Left colon (tissue), 2 donors: ENCODE measurements at regions not wholly inside any gene's neighbourhood (a gene's known extent, or its start where the extent isn't known, plus 50 kb on each side); places are given as distances from the start of the nearest gene placed in this dataset.
"Not testable (repeated sequence)": the region's sequence is repeated elsewhere in the genome, so short reads cannot be mapped to it uniquely, and the experiment has no call there.

Experiments used
- ATAC-seq: fragments of 200-7000 bp; cut with Tn5 transposase; one replicate; pipeline ENCODE4 v1.9.1; 2020; ENCODE audit warnings: mild to moderate bottlenecking, moderate library complexity
- DNase-seq, 2 donors: peaks; one replicate each; pipeline ENCODE4 v3.0.0-alpha.2; 2020
- intact Hi-C, 2 donors: fragments of 100-400 bp; cut with DNase I in 1 of 2; cut with micrococcal nuclease in 1 of 2; formaldehyde crosslinking; loops; one replicate each; pipeline versions ENCODE4 v1.11.2 to v1.14.0; 2022; cut with DNase I, micrococcal nuclease
- donor health status: DM: no; HTN: no; CAD: no.
- donor health status: DM: yes; HTN: yes; CAD: no.

DNA sequence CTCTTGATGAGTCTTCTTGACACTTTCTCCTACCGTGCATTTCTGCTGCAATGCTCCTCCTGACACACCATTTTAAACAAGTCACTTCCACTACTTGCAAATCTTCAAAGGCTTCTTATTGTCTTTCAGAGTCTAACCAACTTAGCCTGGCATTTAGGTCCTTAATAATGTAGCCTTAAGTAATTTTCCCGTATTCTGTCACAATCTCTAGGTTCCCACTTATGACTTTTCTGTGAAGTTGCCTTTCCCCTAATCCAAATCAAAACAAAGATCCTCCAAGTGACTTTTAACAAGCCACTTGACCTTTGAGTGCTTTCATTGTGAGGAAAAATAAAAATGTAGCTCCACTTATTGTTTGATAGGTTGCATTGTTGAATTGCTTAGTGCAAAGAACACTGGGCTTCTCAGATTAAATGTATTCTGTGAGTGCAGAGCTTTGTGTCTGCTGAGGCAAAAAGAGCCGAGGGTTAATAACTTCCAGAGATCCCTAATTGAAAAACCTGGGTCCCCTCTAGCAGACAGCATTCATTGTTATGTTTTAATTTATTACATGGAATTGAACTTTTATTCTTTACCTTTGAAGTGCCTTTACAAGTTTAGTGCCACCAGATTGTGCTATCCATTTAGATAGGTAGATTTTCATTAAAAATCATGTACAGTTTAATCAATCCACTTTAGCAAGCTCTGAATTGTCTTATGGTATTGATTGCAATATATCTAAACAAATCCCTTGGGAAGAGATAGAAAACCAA, 341.7 kb upstream of the TYRP1 start:
- intact Hi-C loops: no loop called here
- DNase-seq (no peak), ATAC-seq (no peak)

DNA sequence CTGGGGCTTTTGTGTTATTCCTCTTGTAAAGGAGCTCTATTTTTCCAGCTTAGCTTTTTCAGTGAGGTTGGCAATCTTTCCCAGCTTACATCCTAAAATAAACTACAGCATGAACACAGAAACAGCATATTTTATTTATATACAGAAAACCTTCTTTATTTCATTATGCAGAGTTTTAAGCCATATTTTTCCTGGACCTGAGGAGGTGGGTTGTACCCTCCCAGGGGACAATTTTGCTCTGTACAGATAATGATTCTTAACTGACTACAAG, 341.2 kb upstream of the TYRP1 start:
- no peak for DNase-seq
- intact Hi-C loops: no loop called here
- no peak for ATAC-seq

DNA sequence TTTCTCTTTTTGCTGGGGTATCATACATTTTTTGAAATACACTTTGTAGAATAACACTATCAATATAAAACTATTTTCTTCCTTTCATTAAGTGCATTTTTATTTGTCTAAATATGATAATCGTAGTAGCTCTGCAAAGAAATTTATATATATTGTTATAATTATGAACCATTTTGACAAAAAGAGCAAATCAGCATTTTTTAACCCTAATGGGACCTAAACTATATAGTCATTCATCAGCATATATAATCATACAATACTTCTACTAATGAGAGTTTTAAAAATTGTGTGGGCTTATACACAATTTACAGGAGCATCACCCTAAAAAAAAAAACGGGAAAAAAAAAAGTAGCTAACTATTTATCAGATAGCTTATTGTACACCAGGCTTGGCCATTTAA, 329.7 kb upstream of the TYRP1 start:
- no peak for ATAC-seq
- DNase-seq: no peak
- intact Hi-C loops: no loop called here

DNA sequence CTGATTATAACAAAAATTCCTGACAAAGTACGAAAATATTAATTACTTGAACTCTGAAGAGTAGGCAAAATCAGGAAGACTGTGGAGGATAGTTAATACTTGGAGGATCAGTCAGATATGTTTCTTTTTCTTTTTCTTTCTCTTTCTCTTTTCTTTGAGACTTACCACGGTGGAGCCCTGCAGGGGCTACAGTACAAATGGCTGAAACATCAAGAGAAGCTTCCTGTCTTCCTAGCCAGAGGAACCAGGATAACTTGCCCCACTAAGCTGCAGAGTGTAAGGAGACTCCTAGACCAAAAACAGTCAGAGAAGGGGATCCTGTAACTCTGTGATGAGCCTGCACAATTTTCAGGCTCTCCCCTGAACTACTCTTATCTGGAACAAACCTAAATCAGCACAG, 324.6 kb upstream of the TYRP1 start:
- intact Hi-C loops: no loop called here
- no peak for DNase-seq

DNA sequence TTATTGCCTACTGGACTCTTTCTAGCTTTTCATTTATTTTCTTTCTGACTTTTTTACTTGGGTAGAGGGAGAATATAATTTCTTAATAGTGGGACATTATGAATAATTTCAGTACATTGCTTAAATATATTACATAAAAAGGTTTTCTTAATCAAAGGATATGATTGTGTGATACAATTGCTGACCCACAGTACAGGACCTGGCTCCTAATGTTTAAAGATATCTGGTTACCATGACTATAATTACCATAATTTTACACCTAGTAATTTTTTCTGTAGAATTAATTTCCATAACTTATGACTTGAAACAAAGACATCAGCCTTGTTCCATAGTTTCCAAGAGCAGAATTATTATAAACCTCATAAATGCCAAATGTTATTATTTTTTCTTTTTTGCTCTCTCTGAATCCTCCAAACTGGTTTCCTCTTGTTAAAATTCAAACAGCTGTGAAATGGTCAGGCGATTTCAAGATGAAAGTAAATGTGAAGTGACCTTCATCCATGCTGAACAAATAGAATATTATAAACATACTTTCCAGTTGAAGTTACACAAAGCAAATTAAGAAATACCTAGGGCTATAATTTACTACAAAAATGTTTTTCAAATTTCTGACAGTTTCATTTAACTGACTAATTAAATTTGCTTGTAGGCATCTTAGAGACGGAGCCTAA, 301.2 kb upstream of the TYRP1 start:
- ATAC-seq: no peak
- intact Hi-C loops: no loop called here
- no peak for DNase-seq

More for the DNA sequence above, 324.6 kb upstream of the TYRP1 start:
- ATAC-seq: no peak

DNA sequence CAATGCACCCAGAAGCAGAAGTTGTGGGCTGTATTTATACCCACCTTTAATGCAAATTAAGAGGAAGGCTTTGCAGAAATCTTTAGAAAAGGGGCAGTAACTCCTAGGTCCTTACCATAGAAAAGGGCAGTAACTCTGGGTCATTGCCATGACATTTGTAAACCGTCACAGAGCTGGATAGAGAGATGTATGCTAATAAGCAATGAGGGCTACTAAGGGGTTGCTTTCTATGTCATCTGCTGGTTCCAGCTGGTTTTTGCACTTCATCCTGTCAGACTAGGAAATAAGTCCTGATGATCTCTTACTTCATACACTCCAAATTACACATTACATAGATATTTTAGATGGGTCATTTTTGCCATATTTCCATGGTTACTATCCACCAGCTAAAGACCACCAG, 299.1 kb upstream of the TYRP1 start:
- intact Hi-C loops: no loop called here
- no peak for ATAC-seq
- DNase-seq: no peak

DNA sequence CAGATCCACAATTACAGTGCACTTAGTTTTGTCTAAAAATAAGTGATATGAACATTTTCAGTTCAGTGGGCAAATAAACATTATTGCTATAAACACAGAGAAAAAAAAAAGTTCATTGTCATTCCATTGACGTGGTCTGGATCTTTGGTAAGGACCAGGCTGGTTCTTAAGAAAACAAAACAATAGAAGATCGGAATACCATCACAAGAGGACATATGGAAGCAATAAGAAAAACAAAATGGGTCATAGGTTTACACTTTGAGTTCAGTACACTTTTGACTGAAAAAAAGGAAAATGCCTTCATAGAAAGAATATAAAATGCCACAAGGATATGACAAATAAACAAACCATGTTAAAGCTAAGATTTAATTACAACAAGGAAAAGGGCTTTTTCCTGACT, 289.5 kb upstream of the TYRP1 start:
- ATAC-seq (no peak), DNase-seq (no peak)
- intact Hi-C loops: no loop called here

DNA sequence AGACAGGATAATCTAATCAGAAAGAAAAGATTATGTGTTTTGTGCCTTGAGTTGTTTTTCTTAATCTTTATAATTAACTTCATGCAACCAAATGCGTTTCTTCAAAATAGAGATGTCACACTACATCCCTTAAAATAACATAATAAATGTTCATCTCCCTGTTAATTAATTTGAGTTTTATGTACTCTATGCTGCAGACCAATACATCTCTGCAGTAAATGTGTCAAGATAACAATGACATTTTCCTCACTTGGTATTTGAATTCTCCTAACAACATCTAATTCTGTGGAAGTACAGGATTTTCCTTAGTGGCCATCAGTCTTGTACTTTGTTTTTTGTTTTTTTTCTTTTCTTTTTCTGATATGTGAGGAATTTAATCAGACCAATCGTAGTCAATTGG, 279.2 kb upstream of the TYRP1 start:
- intact Hi-C loops: no loop called here
- ATAC-seq: no peak
- no peak for DNase-seq

DNA sequence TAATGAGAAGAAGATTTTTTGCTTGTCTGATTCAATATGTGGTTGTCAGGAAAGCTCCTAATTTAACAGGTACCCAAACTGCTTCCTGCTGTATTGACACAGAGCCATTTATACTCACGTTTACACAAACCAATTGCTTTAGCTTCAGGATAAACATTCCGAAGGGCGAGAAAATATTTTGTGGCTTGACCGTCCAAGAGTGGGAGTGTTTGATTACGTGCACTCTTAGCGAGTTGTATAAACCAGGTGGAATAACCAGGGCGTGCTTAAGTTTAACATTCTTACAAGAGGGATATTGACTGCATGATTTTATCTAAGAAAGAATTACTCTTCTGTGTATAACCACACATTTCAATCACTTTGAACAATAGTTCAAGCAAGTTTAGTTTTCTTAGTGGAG, 278.7 kb upstream of the TYRP1 start:
- intact Hi-C loops: no loop called here
- ATAC-seq (no peak), DNase-seq (no peak)

DNA sequence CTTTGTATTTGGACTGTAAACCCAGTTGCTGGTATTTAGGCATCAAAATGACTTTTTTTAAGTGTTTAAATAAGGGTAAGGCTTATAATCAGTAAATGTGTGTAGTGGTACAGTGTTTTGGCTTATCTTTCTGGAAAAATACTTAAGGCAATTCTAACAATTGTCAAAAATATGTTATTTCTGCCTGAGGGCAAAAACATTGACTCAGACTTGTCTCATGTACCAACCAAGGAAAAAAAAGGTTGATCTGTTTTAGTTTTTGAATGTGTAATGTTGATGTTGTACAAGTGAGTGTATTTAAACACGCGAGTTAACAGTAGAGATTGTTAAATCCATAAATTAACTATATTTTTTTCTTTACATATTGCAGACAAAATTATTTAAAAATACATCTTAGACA, 277.8 kb upstream of the TYRP1 start:
- intact Hi-C loops: no loop called here
- DNase-seq (no peak), ATAC-seq (no peak)

DNA sequence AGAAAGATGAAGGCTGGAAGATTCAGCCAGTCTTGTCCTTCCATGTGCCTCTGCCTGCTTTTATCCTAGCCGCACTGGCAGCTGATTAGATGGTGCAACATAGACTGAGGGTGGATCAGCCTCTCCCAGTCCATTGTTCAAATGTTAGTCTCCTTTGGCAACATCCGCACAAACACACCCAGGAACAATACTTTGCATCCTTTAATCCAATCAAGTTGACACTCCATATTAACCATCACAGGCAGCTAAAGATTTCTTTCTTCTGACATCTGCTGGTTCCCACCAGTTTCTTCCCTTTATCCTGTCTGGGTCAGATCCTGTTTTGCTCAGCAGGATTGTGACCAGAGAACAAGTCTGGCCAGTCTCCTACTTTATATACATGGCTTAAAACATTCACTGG, 276.5 kb upstream of the TYRP1 start:
- DNase-seq (no peak), ATAC-seq (no peak)
- intact Hi-C loops: no loop called here

DNA sequence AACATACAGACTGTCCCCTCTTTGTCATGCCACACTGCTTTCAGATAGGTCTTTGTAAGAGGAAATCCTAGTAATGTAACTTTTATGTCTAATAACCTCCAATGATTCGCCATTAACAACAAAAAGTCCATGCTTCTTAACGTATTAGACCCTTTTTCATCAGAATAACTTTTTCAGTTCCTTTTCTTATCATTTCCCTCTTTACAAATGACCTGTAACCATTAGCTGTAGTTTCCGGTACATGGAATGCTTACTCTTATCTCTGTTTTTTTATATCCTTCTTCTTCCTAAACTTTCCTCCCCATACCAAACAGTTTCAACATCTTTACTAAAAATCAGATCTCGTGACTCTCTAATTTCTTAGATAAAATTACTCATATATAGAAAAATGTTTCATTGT, 268.9 kb upstream of the TYRP1 start:
- intact Hi-C loops: no loop called here
- ATAC-seq (no peak), DNase-seq (no peak)

DNA sequence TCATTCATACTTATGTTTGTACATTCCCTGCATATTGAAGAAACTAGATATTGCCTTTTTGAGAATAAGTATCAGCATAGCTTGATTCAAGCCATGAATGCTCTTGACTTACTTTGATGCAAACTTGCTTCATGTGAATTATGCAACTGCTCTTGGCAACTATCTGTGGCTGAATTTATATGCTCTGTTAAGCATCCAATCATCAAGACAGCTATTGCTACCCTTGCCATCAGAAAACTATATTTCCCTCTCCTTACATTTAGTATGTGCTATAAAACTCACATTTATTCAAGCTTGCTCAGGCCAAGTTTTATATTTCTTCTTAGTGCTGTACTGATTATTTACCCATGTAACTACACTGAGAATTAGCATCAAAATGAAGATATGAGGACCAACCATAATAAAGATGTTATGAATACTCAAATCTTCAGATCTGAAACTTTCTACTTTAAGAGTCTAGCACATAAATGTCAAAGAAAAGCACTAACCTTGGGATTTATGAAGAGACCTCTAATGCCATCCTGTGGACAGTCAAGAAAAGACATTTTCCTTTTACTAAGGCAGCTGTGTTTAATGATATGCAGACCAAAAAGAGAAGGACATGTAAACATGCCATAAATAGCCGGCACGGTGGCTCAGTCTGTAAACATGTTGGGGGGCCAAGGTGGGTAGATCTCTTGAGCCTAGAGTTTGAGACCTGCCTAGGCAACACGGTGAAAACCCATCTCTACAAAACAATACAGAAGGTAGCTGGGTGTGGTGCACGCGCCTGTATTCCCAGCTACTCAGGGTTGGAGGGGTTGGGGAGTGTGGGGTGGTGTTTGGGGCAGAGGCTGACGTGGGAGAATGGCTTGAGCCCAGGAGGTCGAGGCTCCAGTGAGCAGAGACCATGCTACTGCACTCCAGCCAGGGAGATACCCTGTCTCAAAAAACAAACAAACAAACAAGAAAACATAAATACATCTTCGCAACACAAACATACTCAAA, 267.0 kb upstream of the TYRP1 start:
- no peak for ATAC-seq
- no peak for DNase-seq
- intact Hi-C loops: no loop called here

DNA sequence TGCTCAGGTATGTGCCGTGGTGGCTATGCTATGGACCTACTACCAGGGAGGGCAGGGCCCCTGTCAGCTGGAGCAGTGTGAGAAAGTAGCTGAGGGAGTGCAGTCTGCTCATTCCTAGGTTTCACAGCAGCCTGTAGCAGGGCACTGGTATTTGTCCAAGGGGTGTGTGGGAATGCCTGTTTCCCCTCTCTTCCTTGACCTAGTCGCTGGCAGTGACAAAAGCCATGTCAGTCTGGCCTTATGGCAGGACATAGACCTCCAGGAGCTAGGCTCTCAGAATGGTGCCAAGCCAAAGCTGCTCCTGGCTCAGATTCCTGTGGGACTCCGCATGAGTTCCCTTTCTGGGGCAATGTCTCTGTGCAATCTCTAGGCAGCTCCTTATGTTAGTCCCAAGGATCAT, 253.9 kb upstream of the TYRP1 start:
- ATAC-seq: no peak
- intact Hi-C loops: no loop called here
- no peak for DNase-seq

DNA sequence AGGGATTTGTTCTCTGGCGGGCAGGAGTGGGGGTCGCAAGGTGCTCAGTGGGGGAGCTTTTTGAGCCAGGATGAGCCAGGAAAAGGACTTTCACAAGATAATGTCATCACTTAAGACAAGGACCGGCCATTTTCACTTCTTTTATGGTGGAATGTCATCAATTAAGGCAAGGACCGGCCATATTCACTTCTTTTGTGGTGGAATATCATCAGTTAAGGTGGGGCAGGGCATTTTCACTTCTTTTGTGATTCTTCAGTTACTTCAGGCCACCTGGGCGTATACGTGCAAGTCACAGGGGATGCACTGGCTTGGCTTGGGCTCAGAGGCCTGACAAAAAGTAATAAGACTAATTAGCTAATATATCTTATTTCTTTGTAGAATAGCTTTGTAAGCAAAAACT, 252.1 kb upstream of the TYRP1 start:
- ATAC-seq, DNase-seq, intact Hi-C loops: not testable (repeated sequence)

DNA sequence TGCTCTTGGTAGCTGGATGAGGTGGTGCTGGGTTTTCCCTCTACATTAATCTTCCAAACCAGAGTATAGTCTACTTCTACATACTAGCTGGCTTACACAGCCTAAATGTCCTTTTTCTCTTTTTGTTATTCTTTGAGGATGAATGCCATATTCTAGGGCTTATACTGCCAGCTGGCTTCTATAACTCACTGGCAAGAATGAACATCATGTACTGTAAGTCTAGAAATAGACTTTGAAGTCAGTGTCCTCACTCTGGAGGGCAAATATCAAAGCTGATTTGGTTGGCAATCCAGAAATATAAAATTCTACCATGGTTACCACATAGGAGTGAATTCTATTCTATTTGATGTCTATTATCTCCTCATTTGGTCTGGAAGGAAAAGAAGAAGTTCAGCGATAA, 251.7 kb upstream of the TYRP1 start:
- ATAC-seq (no peak), DNase-seq (no peak)
- intact Hi-C loops: no loop called here

DNA sequence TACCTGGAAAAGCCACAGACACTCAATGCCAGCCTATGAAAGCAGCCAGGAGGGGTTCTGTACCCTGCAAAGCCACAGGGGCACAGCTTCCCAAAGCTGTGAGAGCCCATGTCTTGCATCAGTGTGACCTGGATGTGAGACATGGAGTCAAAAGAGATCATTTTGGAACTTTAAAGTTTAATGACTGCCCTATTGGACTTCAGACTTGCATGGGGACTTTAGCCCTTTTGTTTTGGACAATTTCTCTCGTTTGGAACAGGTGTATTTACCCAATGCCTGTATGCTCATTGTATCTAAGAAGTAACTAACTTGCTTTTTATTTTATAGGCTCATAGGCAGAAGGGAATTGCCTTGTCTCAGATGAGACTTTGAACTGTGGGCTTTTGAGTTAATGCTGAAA, 244.9 kb upstream of the TYRP1 start:
- intact Hi-C loops: no loop called here
- no peak for DNase-seq
- ATAC-seq: no peak

DNA sequence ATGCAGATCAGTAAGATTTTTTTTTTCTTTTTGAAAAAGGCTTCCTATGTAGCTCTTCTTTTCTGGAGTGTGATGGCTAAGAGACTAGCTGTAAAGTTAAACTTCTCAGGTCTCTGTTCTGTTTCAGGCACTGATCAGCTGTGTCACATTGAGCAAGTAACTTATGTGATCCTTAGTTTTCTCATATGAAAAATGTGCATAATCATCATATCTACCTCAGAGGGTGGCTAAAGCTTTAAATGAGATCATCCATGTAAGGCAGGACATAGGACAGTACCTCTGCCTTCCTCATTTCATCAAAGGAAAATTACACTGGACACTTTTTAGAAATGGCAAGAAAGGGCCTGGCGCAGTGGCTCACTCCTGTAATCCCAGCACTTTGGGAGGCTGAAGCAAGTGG, 235.9 kb upstream of the TYRP1 start:
- intact Hi-C loops: no loop called here
- ATAC-seq: no peak

DNA sequence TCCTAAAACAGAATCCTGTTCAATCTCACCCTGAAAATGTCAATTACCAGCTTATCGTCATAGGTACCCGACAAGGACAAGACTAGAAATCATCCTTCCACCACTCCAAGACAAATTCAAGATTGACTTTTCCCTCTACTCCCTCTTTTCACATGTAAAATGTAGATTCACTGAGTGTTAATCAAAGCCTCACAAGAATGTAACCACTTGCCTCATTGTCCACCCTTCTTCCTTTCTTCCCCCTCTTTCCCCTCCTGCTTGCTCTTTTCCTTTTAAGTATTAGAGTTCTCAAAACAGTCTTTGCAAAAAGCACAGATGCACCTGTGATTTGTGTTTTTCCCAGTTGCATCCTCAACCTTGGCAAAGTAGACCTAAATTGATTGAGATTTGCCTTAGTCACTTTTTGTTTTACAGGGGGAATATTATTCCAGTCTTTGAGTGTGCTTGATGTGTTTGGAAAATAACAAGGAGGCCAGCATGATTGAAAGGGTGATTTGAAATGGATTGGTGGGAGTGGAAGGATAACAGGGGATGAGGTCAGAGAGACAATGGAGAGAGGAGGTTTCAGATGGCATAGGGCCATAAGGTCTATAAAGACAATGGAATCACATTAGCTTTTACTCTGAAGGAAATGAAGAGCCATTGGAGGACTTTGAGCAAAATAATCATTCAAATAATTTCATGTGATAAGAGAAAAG, 231.3 kb upstream of the TYRP1 start:
- no peak for DNase-seq
- no peak for ATAC-seq
- intact Hi-C loops: no loop called here

More for the DNA sequence above, 235.9 kb upstream of the TYRP1 start:
- DNase-seq: no peak
